Fibroblast of peridontal ligament (primary cell): ENCODE measurements at regions not wholly inside any gene's neighbourhood (a gene's known extent, or its start where the extent isn't known, plus 50 kb on each side); places are given as distances from the start of the nearest gene placed in this dataset.
"Not testable (repeated sequence)": the region's sequence is repeated elsewhere in the genome, so short reads cannot be mapped to it uniquely, and the experiment has no call there.

Source experiments
- DNase-seq: peaks from one replicate; pipeline ENCODE4 v3.0.0-alpha.2; 2010; ENCODE audit errors: extremely low read depth

DNA sequence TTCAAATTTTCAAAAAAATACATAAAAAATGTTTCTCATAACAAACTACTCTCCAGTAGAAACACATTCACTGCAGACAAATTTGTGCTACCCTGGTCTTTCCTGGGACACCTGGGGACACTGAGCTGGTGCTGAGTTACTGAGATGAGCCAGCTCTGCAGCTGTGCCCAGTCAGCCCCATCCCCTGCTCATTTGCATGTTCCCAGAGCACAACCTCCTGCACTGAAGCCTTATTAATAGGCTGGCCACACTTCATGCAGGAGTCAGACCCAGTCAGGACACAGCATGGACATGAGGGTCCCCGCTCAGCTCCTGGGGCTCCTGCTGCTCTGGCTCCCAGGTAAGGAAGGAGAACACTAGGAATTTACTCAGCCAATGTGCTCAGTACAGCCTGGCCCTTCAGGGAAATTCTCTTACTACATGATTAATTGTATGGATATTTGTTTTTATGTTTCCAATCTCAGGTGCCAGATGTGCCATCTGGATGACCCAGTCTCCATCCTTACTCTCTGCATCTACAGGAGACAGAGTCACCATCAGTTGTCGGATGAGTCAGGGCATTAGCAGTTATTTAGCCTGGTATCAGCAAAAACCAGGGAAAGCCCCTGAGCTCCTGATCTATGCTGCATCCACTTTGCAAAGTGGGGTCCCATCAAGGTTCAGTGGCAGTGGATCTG, 1529.3 kb downstream of the RPIA start:
- not testable (repeated sequence) for DNase-seq

DNA sequence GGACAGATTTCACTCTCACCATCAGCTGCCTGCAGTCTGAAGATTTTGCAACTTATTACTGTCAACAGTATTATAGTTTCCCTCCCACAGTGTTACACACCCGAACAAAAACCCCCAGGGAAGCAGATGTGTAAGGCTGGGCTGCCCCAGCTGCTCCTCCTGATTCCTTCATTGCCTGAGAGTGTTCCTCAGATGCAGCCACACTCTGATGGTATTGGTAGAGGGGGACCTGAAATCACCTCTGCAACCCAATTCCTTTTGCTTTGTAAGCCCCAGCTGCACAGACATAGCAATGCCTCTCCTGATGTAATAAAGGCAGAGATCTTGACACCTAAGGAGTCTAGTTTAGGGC, 1529.8 kb downstream of the RPIA start:
- DNase-seq, result no peak

- not testable (repeated sequence) for DNase-seq
These were observed 1533.3 kb downstream of the RPIA start for GRCh38 chr2:90224767-90225166.

- DNase-seq, result not testable (repeated sequence)
These were observed 1535.1 kb downstream of the RPIA start for GRCh38 chr2:90226465-90227072.

- DNase-seq, result not testable (repeated sequence)
These were observed 1539.7 kb downstream of the RPIA start for GRCh38 chr2:90231199-90231598.

DNA sequence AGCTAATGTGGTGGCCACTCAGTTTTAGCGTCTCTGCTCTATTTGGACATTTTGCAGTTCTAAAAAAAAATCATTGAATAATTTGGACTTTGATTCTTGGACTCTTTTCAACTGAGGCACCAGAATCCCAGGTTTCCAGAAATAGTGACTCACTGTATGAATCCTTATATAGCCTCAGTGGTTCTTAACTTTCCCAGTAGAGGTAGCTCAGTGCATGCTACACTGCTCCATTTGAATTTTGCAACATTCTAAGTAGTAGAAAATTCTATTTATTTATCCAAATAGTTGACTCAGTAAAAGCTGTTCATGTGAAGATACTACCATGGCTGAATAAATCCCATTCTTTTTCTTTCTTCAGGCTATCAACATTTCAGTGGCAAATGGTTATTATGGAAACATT, 1544.0 kb downstream of the RPIA start:
- DNase-seq, result not testable (repeated sequence)

DNA sequence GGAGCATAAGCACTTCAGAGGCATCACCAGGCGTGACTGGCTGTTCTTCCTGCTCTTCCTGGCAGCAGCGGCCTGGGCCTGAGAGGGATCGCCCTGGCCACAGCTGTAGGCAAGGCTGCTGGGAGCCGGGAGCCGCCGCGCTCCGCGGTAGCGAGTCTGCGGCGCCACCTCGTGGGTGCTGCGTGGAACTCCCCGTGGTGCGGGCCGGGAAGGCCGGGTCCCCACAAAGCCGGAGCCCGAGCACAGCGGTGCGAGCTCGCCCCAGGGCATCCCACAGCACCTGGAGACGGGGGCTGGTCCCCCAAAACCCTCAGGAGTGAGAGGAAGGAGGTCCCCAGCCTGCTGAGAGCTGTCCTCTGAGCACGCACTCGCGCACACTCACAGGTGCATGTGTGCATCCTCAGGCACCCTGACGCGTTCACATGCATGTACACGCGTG, 1546.5 kb downstream of the RPIA start:
- DNase-seq, result not testable (repeated sequence)

- DNase-seq, result not testable (repeated sequence)
These were observed 1547.2 kb downstream of the RPIA start for GRCh38 chr2:90238505-90239230.

DNA sequence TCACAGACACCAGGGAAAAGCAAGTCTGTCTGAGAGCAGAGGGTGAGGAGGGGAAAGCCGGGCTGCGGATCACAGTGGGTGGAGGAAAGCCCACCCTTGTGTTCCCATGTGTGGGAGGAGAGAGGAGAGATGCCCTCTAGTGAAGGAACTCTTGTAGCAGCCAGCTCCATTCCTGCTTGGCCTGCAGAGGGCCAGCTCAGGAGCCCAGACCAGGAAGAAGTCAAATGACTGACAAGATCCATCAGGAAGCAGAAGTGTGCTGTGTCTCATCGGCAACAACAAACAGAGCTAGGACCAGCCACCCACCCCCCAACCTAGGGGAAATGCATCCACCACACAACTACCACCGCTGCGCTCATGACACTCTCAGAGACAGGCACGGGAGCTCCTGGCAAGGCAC, 1548.3 kb downstream of the RPIA start:
- not testable (repeated sequence) for DNase-seq

DNA sequence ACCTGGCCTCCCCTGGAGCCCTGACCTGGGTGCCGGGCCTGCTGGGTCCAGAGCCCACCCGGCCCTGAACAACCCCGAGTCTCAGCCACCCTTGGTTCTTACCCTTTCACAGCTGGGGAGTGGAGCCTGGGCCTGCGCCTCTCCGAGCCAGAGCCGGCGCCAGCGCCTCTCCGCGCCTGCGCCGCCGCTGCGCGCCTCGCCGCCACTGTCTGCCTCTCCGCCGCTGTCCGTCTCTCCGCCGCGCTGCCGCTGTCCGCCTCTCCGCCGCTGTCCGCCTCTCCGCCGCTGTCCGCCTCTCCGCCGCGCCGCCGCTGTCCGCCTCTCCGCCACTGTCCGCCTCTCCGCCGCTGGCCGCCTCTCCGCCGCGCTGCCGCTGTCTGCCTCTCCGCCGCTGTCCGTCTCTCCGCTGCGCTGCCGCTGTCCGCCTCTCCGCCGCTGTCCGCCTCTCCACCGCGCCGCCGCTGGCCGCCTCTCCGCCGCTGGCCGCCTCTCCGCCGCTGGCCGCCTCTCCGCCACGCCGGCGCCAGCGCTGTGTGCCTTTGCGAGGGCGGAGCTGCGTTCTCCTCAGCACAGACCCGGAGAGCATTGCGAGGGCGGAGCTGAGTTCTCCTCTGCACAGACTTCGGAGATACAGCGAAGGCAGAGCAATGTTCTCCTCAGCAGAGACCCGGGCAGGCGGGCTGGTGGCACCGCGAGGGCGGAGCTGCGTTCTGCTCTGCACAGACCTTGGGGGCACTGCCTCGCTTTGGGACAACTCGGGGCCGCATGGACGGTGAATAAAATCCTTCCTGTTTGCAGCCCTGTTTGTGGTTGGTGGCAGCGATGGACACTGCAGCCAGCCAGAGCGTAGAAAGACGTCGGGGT, 1553.7 kb downstream of the RPIA start:
- not testable (repeated sequence) for DNase-seq

- DNase-seq, result not testable (repeated sequence)
These were observed 1556.9 kb downstream of the RPIA start for GRCh38 chr2:90248400-90248799.

DNA sequence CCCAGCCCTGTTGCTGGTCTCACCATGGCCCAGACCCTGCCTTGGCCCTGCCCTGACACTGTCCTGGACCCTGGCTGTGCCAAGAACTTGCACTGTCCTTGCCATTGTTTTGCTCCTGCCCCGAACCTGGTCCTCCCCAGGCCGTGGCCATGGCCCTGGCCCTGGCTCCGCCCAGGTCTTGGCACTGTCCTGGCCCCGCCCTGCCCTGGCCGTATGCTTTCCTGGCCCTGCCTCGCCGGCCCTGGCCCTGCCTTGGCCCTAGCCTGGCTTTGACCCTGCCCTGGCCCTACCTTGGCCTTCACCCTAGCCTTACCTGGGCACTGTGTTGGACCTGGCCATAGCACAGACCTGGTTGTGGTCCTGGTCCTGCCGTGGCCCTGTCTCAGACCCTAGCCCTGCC, 1558.9 kb downstream of the RPIA start:
- DNase-seq, result not testable (repeated sequence)

DNA sequence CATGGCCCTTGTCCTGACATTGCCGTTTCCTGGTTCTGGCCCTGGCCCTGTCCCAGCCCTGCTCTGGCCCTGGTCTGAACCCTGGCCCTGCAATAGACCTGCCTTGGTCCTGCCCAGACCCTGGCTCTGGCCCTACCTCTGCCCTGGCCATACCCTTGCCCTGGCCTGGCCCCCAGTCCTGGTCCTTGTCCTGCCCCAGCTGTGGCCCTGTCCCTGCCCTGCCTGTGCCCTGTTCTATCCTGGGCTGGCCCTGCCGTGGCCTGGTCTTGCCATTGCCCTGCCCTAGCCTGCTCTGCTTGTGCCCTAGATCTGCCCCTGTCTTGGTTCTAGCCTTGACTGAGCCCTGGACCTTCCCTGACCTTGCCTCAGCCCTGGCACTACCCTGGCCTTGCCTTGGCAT, 1560.1 kb downstream of the RPIA start:
- not testable (repeated sequence) for DNase-seq

GRCh38 chr2:90253306-90253705, 1561.8 kb downstream of the RPIA start:
- DNase-seq, result not testable (repeated sequence)

GRCh38 chr2:90266888-90267287, 1575.4 kb downstream of the RPIA start:
- not testable (repeated sequence) for DNase-seq

GRCh38 chr2:90287751-90288150, 1596.3 kb downstream of the RPIA start:
- not testable (repeated sequence) for DNase-seq

DNA sequence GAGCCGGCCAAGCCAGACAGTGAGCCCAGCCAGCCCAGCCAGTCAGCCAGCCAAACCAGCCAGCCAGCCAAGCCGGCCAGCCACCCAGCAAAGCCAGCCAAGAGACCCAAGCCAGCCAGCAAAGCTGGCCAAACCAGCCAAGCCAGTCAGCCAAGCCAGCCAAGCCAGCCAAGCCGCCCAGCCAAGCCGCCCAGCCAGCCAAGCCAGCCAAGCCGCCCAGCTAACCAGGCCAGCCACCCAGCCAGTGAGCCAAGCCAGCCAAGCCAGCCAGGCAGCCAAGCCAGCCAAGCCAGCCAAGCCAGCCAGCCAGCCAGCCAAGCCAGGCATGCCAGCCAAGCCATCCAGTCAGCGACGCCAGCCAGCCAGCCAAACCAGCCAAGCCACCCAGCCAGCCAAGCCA, 1596.9 kb downstream of the RPIA start:
- not testable (repeated sequence) for DNase-seq

DNA sequence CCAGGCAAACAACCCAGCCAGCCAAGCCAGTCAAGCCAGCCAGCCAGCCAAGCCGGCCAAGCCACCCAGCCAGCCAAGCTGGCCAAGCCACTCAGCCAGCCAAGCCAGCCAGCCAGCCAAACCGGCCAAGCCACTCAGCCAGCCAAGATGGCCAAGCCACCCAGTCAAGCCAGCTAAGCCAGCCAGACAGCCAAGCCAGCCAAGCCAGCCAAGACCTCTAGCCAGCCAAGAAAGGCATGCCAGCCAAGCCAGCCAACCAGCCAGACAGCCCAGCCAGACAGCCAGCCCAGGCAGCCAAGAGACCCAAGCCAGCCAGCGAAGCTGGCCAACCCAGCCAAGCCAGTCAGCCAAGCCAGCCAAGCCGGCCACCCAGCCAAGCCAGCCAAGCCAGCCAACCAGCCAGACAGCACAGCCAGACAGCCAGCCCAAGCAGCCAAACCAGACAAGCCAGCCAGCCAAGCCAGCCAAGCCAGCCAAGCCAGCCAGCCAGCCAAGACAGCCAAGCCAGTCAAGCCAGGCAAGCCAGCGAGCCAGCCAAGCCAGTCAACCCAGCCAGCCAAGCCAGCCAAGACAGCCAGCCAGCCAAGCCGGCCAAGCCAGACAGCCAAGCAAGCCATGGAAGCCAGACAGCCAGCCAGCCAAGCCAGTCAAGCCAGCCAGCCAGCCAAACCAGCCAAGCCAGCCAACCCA, 1598.0 kb downstream of the RPIA start:
- not testable (repeated sequence) for DNase-seq

- not testable (repeated sequence) for DNase-seq
These were observed 1599.2 kb downstream of the RPIA start for GRCh38 chr2:90290701-90291100.

DNA sequence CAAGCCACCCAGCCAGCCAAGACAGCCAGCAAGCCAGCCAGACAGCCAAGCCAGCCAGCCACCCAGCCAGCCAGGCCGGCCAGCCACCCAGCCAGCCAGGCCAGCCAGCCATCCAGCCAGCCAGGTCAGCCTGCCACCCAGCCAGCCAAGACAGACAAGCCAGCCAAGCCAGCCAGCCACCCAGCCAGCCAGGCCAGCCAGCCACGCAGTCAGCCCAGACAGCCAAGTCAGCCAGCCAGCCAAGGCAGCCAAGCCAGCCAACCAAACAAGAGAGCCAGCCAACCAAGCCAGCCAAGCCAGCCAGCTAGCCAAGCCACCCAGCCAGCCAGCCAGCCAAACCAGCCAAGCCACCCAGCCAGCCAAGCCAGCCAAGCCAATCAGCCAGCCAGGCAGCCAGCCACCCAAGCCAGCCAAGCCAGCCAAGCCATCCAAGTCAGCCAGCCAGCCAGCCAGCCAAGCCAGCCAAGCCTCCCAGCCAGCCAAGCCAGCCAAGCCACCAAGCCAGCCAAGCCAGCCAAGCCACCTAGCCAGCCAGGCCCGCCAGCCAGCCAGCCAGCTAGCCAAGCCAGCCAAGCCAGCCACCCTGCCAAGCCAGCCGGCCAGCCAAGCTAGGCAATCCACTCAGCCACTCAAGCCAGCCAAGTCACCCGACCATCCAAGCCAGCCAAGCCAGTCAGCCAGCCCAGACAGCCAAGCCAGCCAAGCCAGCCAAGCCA, 1599.9 kb downstream of the RPIA start:
- DNase-seq, result not testable (repeated sequence)

- DNase-seq, result not testable (repeated sequence)
These were observed 1600.5 kb downstream of the RPIA start for GRCh38 chr2:90291934-90292333.
